Panc1 (cell line): ENCODE measurements at regions not wholly inside any gene's neighbourhood (a gene's known extent, or its start where the extent isn't known, plus 50 kb on each side); places are given as distances from the start of the nearest gene placed in this dataset.

ENCODE experiments used
- POLR2AphosphoS5 ChIP-seq: IDR thresholded peaks from 2 replicates; pipeline ENCODE4 v1.6.1; 2012; ENCODE audit warnings: mild to moderate bottlenecking, low read depth, low read length, moderate library complexity
- SIN3A ChIP-seq: IDR thresholded peaks from 2 replicates; pipeline ENCODE4 v1.6.1; 2012; ENCODE audit warnings: low read depth, mild to moderate bottlenecking, low read length, moderate library complexity, borderline replicate concordance; ENCODE audit not compliant: insufficient read depth
- TF ChIP-seq, protein P1 (sequence below): fragments of 450-650 bp; IDR thresholded peaks from 2 replicates; pipeline ENCODE4 v1.5.1; 2017; ENCODE audit warnings: mild to moderate bottlenecking
- TF ChIP-seq, protein P2 (sequence below), 2 experiments: IDR thresholded peaks; 2 replicates each; pipeline ENCODE4 v1.6.1; 2011 to 2012; ENCODE audit warnings: low read depth in 2 of 2, control low read depth in 1 of 2, low read length in 1 of 2, mild to moderate bottlenecking in 1 of 2, moderate library complexity in 1 of 2; ENCODE audit not compliant: insufficient read depth in 1 of 2

DNA sequence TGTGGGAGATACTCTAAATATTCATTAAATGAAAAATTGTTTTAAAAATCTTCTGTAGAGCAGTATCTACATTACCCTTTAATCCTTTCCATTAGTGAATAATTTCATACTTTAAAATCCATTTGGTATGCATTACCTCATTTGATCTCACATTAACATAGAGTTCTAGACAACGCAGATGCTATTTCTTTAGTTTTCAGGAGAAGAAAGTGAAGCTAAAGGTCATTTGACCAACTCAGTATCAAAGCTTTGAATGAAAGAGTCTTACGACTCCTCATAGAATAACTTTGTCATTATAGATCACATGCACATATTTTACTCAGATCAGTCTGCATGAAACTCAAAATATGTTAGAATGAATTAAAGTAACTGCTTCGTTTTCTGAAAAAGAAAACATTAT, 460.2 kb downstream of the DNAJB9 start:
- TF ChIP-seq, protein P1, sequence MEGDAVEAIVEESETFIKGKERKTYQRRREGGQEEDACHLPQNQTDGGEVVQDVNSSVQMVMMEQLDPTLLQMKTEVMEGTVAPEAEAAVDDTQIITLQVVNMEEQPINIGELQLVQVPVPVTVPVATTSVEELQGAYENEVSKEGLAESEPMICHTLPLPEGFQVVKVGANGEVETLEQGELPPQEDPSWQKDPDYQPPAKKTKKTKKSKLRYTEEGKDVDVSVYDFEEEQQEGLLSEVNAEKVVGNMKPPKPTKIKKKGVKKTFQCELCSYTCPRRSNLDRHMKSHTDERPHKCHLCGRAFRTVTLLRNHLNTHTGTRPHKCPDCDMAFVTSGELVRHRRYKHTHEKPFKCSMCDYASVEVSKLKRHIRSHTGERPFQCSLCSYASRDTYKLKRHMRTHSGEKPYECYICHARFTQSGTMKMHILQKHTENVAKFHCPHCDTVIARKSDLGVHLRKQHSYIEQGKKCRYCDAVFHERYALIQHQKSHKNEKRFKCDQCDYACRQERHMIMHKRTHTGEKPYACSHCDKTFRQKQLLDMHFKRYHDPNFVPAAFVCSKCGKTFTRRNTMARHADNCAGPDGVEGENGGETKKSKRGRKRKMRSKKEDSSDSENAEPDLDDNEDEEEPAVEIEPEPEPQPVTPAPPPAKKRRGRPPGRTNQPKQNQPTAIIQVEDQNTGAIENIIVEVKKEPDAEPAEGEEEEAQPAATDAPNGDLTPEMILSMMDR, result no peak
- TF ChIP-seq POLR2AphosphoS5 (no peak), SIN3A (no peak)
- TF ChIP-seq, protein P2, sequence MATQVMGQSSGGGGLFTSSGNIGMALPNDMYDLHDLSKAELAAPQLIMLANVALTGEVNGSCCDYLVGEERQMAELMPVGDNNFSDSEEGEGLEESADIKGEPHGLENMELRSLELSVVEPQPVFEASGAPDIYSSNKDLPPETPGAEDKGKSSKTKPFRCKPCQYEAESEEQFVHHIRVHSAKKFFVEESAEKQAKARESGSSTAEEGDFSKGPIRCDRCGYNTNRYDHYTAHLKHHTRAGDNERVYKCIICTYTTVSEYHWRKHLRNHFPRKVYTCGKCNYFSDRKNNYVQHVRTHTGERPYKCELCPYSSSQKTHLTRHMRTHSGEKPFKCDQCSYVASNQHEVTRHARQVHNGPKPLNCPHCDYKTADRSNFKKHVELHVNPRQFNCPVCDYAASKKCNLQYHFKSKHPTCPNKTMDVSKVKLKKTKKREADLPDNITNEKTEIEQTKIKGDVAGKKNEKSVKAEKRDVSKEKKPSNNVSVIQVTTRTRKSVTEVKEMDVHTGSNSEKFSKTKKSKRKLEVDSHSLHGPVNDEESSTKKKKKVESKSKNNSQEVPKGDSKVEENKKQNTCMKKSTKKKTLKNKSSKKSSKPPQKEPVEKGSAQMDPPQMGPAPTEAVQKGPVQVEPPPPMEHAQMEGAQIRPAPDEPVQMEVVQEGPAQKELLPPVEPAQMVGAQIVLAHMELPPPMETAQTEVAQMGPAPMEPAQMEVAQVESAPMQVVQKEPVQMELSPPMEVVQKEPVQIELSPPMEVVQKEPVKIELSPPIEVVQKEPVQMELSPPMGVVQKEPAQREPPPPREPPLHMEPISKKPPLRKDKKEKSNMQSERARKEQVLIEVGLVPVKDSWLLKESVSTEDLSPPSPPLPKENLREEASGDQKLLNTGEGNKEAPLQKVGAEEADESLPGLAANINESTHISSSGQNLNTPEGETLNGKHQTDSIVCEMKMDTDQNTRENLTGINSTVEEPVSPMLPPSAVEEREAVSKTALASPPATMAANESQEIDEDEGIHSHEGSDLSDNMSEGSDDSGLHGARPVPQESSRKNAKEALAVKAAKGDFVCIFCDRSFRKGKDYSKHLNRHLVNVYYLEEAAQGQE (IDR thresholded peaks at IDR 0.05; ENCODE audit: insufficient read depth in 1 of 2, low read depth in 2 of 2, low read length in 1 of 2), result no peak
